Activated CD4-positive, CD25-positive, alpha-beta regulatory T cell treated with anti-CD3 and anti-CD28 coated beads, Interleukin-2, amount 50 U/mL, for 24 hours (primary cell): ENCODE measurements at regions not wholly inside any gene's neighbourhood (a gene's known extent, or its start where the extent isn't known, plus 50 kb on each side); places are given as distances from the start of the nearest gene placed in this dataset.

Experiments used
- ATAC-seq, 2 donors: fragments of 150-1000 bp; cut with Tn5 transposase; one replicate each; pipeline ENCODE4 v1.10.0; 2021; ENCODE audit warnings: mild to moderate bottlenecking in 1 of 2, moderate library complexity in 1 of 2

DNA sequence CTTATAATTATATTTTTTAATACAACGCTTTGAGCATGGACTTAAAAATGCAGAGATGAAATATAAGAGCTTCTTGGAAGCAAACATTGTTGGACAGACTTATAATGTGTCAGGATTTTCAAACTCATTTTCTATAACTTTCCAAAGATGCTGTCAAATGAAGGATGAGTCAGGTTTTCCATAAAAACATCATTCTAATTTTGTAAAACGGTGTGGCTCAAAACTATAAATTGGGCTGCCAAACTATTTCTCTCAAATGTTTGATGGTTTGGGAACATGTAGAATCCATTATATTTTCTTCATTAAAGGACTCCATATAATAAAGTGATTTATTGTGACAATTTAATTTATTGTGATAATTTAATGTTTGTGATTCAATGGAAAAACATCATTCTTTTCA lies 511.2 kb downstream of the USP25 start:
- ATAC-seq, result no peak

DNA sequence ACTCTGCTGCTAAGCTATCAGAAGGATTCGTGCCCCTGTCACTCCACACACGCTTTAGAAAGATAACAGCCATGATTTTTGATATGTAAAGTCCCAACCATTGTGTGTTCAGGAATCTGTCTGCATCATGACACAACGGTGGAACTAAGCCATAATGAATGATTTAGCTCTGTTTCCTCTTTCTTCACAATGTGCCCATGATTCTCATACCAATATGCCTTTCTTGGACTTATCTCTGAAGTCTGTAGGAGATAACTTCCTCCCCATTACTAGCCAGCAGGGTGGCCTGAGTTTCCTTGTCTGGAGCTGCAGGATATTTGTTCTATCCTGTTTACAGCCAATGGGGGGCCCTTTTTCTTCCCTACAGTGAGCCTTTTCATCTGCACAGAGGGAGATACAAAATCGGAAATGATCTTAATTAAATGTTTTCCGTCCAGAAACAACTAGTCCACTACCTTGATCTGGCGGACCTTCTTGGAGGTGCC lies 511.7 kb downstream of the USP25 start:
- no peak for ATAC-seq

DNA sequence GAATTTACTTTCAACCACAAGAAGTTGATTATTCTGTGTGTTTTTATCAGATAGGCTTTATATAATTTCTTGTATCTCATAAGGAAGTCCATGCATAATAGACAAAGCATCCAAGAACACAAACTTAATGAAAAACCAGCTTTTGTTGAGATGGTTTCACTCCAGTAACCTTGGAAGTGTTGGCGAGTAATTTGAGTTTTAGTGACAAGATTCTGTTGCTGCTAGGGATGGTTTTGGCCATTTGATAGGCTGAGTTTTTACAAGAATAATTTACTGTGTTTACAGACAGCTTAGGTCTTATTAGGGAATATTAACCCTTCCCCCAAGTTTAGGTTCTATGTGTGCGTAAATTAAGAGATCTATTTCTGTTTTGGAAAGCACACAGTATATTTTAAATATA lies 513.6 kb downstream of the USP25 start:
- ATAC-seq, result no peak

DNA sequence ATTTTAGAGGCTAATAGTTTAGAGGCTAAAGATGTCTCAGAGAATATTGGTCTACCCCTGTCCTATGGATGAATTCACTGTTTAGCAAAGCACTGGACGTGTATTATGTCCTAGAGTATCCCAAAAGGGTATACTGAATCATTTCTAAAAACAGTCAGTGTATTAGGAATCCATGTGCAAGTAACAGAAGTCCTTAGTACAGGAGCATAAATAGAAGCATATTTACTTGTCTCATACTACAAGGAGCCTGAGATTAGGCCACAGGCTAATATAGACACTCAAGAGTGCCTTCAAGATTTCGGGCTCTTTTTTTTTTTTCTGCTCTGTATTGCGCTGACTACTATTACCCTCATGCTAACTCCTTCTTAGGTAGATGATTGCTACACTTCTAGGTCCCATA lies 518.9 kb downstream of the USP25 start:
- ATAC-seq, result no peak

DNA sequence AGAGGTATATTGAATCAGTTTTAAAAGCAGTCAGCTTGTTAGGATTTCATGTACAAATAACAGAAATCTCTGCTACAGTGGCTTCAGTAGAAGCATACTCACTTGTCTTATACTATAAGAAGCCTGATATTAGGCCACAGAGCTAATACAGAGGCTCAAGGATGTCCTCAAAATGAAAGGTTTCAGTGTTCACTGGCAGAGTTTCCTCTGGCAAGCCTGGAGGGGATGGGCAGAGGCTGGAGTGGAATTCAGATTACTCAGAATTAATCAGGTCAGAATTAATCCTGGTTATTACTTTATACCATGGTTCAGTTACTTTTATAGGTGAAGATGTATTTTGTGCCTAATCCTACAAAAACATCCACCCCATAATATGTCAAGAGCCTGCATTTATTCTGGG lies 520.5 kb downstream of the USP25 start:
- ATAC-seq, result no peak

DNA sequence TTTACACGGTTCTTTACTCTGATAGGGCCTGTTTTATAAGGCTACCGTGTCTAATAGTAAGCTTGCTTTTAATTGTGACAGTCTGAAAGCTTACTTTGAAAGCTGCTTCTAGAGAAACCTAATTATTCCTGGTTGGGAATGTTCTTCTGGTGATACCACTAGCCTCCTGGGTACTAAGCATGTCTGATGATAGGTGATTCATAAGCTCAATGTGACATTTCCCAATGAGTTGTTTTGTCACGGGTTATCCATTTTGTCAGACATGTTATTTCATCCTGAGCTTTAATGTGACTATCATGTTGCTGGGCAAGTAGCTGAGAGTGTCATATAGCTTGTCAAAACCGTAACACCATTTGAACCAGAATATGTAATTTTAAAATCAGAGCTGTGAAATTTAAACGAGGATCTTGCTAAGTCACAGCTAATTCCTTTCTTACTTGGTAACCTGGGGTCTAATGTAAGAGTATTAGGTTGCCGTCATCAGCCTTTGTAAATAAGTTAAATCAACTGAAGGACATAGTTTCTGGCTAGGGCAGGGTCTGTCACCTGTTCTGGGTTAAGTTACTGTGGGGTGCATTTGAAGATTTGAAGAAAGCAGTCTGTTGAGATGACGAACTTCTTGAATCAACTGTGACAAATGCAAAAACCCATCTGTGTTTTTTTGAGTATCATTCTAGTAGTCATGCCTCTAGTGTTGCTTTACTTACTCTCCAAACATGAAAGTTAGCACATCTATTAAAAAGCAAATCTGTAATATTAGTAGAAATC lies 529.2 kb downstream of the USP25 start:
- ATAC-seq, result no peak

DNA sequence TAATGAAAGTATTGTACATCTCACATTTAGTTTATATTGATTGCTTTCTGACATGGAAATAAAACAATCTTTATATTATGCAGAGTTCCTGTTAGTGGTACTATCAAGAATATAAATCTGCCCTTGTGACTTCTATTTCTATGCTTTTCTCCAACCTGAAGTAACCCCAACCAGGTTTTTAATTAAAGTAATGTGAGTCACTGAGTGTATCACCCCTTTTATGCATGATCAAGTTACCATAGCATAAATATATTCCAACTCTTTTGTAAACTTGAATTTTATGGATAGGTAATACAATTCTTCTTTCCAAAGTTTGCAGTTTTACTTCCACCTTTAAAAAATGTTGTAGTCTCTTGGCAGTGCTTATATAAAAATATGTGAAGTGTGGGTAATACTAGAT lies 532.3 kb downstream of the USP25 start:
- no peak for ATAC-seq

DNA sequence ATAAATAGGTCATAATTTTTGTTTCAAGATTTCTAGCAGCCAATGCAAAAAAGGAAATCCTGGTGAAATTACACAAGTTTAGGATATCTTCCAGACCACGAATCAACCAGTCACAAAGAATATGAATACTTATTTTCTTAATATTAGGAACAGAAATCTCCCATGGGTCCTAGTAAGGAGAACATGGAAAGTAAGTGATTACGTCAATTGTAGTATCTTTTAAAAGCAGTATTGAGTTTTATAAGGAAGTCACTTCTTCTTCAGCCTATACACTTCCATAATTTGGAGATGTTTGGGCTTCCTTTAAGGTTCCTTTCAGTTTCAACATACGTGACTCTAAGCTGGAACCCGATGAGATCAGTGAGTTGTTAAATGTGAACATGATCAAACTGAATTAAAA lies 534.5 kb downstream of the USP25 start:
- no peak for ATAC-seq

DNA sequence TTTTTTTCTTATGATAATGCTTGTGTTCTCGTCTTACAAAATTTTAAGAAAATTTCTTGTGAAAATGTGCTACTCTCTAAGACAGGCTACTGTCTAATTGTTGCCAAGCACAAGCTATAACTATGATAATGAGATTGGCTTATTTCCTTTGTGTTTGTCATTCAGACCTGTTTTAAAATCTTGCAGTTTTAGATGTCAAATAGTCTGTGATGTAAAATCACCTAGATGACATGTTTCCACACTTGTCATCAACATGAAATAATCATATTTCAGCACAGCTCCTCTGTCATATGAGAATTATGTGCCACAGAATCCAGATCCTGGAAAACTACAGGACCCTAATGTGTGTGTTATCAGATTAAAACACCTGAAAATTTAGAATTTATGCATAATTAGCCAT lies 539.7 kb downstream of the USP25 start:
- ATAC-seq, result no peak

DNA sequence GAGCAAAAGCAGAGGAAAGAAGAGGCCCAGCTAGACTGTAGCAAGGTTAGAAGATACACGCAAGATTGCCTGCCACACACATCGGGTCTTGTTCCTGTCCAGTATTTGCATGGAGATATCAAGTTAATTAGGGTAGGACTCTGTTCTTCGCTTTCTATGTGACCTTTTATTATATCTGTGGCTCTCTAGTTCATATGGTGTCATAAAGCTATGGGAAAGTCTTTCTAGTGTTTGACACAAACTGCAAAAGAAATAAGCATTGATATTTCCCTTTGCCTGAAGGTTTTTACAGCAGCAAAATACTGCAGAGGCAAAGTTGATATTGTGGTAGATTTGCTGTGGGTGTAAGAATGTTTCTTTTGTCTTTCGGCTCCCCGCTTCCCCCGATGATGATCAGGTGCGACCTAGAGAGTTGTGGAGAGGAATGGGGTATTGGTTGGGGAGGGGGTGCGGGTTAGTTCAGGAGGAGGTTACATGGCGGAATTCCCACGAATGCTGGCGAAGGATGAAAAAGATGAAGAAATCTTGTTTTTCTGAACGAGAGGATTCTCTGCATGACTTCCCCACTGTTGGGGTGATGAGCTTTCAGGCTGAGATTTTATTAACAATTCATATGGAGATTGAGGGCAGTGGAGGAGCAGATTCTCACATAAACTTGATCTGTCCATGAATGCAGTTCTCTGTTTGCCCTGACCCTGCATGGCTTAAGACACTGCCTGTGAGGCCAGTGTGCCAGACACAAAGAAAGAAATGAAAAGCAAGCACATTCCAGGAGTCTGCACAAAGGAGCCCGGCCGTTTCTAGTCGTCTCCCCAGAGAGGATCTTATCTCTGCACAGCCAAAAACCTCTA lies 550.2 kb downstream of the USP25 start:
- no peak for ATAC-seq

DNA sequence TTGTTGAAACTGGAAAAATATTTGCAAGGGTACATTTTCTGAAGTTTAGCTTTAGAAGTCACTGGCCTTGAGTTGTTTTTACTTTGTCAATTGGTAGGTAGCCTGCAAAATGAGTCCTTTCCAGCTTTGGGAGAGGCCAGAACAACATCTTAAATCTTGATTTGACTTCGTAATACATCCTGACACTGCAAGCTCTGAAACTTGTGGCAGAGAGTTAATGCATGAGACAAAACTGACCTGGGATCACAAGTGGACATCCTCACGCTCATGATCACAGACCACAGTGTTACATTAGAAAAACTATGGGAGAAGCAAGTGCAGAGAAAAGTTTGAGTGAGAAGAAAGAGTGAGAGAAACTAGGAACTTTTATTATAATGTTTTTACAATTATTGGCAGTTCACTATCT lies 550.9 kb downstream of the USP25 start:
- no peak for ATAC-seq

DNA sequence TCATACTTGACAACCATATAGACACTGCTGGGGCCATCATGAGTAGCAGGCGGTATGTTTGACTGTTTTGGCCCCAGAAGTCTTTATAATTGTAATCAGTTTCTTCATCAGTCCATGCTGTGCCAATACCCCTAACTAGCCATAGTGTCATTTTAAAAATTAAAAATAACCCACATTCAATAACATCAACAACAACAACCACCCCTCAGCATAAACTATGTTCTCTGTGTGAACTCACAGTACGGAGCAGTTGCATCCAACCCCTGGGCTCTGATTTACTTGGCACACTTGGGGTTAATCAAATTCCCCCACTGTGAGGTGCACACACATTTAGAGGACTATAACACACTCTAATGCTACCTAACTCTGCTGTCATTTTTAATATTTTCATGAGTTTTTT lies 553.7 kb downstream of the USP25 start:
- ATAC-seq, result no peak

DNA sequence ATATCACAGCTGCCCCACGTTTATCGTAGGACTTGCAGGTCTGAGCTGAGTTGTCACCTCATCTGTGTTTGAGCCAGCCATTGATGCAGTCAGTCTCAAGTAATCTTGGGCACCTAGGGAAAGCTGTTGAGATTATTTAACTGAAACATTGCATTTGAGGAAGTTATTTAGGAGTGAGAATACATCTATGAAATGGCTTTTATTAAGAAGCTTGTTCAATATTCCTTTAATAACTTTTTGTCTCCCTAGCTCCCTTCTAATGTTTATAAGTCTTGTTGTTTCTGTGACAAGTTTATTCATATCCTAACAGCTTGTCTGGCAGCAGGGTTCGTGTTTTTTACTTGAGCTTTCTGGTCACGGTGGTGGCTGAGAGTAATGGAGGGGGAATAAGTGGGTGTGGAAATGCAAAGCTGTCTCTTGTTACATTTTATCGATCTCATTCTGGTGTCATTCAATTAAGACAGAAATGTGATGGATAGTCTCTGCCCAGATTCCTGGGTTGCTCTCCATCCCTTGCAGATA lies 555.9 kb downstream of the USP25 start:
- ATAC-seq, result no peak

DNA sequence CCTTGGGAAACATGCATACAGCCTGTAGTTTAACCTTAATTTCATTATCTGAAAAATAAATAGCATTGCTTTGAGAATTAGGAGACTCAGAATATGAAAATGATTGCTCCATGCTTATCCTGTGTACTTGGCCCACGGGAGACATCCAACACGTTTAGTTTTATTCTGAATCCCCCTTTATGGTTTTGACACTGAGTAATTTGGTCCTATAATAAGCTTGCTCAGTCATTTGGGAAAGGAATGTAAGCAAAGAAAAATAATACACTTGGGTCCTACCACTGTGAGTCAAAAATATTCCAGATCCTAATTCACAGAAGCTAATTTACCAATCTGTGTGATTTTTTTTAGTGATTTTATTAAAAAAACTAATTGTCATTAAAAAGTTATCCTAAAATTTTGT lies 557.3 kb downstream of the USP25 start:
- ATAC-seq, result no peak

DNA sequence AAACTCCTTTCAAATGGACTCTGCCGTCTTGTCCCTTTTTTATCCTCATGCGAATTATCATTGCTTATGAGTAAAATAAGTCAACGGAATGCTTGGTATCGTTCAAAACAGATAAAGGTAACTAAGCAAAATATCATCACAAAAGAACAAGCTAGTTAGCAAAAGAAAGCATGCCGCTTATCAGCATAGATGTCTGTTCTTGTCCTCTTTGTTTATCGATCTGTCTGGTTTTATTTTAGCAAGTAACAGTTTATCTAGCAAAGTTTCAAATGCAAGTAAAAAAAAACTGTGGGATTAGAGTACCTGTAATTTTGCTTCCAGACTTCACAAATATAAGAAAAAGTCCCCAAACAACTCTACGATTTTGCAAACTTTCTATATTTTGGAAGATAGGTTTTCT lies 561.5 kb downstream of the USP25 start:
- no peak for ATAC-seq

DNA sequence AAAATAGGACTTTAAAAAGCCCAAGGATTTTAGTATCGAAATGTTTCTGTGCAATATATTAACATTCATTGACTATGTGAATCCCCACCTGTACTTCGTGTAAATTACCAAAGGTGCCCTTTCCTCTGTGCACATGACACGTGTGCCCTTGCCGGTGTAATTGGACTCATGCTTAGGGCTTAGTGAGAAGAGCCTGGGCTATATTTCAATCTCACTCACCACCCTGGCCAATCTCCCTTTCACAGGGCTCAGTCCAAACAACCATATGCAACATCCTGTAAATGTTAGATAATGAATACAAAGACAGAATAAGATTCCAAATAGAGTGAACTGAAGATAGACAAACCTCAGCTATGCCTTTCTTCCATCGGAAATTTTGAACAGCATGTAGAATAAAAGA lies 564.3 kb downstream of the USP25 start:
- no peak for ATAC-seq

DNA sequence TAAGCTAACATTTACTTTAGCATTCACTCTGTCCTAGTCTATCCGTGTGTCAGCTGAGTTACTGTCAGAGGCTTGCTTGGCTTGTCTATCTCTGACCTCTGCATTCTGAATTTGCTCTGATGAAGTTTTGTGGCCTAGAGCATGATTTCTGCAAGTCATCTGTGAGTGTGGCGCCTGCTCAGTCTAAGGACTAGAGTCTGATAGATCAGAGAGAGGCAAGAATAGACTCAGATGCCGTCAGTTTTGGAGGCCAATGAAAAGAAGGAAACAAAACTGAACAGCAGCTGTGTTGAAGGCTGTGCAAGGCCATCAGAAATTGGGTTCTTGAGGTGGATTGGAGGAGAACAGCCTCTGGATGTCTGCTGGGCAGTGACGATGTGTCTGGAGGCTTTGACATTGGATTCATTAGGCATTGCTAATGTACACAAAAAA lies 573.1 kb downstream of the USP25 start:
- no peak for ATAC-seq

DNA sequence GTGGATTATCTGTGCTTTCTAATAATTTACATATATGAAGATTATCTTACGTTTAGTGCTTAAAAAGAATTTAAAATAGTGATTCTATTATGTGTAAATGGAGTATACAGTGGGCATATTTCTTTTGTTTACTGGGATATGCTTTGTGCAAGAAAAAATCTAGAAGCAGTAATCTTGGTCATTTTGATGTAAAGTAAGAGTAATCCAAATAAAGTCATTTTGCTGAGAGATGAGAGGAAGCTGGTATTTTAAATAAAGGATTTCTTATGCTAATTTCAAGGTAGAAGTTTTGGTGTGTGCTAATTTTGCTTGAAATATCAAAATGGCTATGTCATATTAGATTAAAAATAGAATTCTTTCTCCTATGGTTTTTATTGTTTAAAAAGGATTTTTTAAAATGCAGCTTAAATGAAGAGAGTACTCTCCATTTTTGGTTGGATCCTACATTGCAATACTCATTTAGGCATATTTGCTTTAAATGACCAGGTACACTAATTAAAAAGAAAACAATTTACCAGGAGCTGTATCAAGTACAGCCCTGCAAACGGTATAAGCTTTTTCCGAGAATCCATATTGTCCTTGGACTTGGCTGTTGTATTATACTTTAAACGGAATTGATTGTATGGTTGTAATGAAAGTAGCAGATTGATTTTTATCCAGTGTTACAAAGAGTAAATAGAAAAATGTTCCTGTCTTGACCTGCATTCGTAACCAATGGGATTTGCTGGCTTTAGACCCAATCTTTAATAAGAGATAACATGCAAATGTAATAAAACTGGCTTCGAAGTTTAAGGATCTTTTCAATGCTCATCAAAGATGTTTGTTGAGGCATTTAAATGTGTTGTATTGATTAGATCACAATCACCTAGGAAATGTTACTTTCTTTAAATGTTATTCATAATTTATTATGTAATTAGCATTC lies 574.7 kb downstream of the USP25 start:
- no peak for ATAC-seq

DNA sequence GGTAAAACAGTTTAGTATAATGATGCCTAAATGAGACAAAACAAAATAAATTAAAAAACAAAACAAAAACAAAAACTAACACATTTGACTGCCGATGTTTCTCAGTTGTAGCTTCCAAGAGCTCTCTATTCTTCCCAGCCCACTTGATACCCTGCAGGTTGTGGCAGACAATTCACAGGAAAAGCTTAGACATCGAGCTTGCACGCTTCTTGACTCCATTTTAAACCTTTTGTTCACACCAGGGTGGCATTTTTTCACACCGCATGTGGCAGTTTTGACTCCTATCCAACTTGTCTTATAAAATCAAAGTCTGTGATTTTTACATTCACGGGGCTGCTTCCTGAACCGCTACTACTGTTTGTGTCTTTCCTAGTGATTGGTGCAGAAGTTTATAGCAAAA lies 575.9 kb downstream of the USP25 start:
- ATAC-seq, result no peak

DNA sequence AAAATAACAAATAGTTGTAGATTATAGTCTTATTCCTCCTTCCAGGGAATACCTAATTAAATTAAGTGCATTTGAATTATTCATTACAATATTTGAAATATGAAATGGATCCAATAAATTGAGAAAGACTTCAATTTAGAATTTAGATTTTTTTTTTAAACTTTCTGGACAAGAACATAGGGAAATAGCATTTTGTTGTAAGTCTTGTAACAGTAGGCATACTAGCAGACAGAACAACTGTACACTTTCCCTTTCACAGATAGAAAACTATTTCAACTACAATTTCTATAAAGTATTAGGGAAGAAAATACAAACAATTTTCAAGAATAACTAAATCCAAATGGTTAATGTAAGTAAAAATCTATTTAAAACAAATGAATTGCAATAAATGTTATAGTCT lies 577.5 kb downstream of the USP25 start:
- no peak for ATAC-seq

DNA sequence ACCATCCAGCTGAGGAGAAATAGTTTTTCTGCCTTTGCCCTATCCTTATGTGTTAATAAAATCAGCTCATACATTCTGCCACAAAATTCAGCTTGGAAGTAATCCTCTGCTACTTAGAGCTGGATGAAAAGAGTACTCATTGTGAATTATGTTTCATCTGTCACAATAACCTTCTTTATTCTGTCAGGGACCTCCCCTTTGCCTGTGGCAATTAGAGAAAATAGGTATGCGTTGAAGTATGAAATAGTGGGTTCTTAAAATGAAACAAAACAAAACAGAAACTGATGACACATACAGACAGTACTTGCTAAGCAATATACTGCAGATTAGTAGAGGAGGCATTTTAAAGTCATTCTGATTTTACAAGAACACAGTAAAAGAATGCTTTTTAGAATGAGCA lies 578.5 kb downstream of the USP25 start:
- ATAC-seq, result peak; percentile 60 to 73

DNA sequence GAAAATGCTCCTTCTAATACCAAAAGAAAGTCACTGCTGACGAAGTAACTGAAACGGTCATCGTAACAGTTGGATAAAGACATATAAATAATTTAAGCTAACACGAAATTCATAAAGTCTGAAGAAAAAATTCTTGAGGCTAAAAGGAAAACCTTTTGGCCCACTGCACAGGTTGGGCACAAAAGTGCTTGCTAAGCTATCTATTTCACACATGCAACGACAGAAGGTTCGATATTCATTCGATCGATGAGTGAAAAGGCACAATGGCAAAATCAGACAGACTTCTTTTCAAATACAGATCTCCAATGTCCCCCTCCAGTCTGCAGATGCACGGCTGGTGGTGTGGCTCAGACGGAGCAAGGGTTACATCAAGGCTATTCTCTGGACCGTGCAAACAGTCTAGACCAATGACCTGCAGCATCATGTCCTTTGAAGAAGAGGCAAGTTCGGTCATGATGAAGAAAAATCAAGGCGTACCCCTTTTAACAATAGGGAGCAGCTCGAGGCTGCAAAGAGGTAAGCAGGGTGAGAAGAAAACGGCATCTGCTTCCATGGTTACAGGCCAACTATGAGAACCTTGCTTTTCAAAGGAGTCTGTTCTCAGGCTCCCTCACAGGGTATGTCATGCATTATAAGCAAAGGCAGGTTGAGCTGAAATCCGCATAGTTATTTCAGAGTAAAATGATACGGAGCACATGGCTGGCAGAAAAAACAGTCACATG lies 579.6 kb downstream of the USP25 start:
- no peak for ATAC-seq
